ENCODE measurements at regions not wholly inside any gene's neighbourhood (a gene's known extent, or its start where the extent isn't known, plus 50 kb on each side); places are given as distances from the start of the nearest gene placed in this dataset.
"Not testable (repeated sequence)": the region's sequence is repeated elsewhere in the genome, so short reads cannot be mapped to it uniquely, and the experiment has no call there.

DNA sequence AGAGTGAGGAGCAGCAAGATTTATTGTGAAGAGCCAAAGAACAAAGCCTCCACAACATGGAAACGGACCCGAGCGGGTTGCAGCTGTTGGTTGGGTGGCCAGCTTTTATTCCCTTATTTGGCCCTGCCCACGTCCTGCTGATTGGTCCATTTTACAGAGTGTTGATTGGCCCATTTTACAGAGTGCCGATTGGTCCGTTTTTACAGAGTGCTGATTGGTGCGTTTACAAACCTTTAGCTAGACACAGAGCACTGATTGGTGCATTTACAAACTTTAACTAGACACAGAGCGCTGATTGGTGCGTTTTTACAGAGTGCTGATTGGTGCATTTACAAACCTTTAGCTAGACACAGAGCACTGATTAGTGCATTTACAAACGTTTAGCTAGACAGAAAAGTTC, 592.3 kb upstream of the C16orf82 start:
- WGBS, 3 donors: 82 to 86% (median 86%) methylated on average over 10 of the region's 10 CpGs
- not testable (repeated sequence) for H3K27ac ChIP-seq (ENCODE audit: low read depth in 1 of 3, low read length in 2 of 3); H3K9me3 ChIP-seq (ENCODE audit: control insufficient read depth in 2 of 2, insufficient read depth in 1 of 2, low read depth in 1 of 2, low read length in 1 of 2); H3K36me3 ChIP-seq (ENCODE audit: control insufficient read depth in 3 of 3, insufficient read depth in 2 of 3, low read depth in 1 of 3, low read length in 3 of 3); H3K4me1 ChIP-seq (ENCODE audit: control insufficient read depth in 3 of 3, insufficient read depth in 2 of 3, low read depth in 1 of 3, low read length in 2 of 3); H3K27me3 ChIP-seq (ENCODE audit: control insufficient read depth in 3 of 3, insufficient read depth in 3 of 3, low read length in 3 of 3); H3K4me3 ChIP-seq (ENCODE audit: low read depth in 1 of 3, low read length in 3 of 3); FAIRE-seq; DNase-seq

DNA sequence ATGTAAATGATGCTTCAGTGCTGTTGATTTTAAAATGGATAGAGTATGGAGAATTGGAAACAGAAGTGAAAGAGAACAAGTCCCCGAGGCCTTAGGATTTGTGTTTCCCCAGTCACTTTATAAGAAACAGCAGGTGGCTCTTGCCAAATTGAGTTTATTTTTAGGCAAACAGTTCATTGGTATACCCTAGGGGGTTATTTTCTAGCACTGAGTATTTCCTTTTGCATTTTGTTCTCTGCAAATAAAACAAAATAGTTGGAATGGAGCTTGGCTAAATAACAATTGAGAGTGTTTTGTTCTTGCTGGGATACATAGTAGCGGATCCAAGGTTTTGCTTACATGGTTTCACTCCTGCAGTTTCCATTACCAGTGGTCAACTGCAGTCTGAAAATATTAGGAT, 591.1 kb upstream of the C16orf82 start:
- WGBS, 3 donors: 77 to 84% (median 80%) methylated on average over 2 of the region's 2 CpGs
- Histone ChIP-seq H3K9me3 (ENCODE audit: control insufficient read depth in 2 of 2, insufficient read depth in 1 of 2, low read depth in 1 of 2, low read length in 1 of 2) (no peaks in the 10 kb centered on the region), H3K27ac (ENCODE audit: low read depth in 1 of 3, low read length in 2 of 3) (no peak overlapping the region), H3K27me3 (ENCODE audit: control insufficient read depth in 3 of 3, insufficient read depth in 3 of 3, low read length in 3 of 3) (no peaks in the 10 kb centered on the region), H3K4me1 (ENCODE audit: control insufficient read depth in 3 of 3, insufficient read depth in 2 of 3, low read depth in 1 of 3, low read length in 2 of 3) (no peaks in the 10 kb centered on the region), H3K36me3 (ENCODE audit: control insufficient read depth in 3 of 3, insufficient read depth in 2 of 3, low read depth in 1 of 3, low read length in 3 of 3) (no peaks in the 10 kb centered on the region), H3K4me3 (ENCODE audit: low read depth in 1 of 3, low read length in 3 of 3) (no peak overlapping the region)
- no peak for FAIRE-seq
- DNase-seq: no peak

- FAIRE-seq: no peak
- H3K27me3 ChIP-seq (ENCODE audit: control insufficient read depth in 3 of 3, insufficient read depth in 3 of 3, low read length in 3 of 3): no peaks in the 10 kb centered on the region
- no peaks in the 10 kb centered on the region for H3K36me3 ChIP-seq (ENCODE audit: control insufficient read depth in 3 of 3, insufficient read depth in 2 of 3, low read depth in 1 of 3, low read length in 3 of 3)
- no peak for DNase-seq
- WGBS, 3 donors: 57 to 68% (median 64%) methylated on average over 6 of the region's 6 CpGs
- no peak overlapping the region for H3K27ac ChIP-seq (ENCODE audit: low read depth in 1 of 3, low read length in 2 of 3)
- H3K9me3 ChIP-seq (ENCODE audit: control insufficient read depth in 2 of 2, insufficient read depth in 1 of 2, low read depth in 1 of 2, low read length in 1 of 2): no peaks in the 10 kb centered on the region
- no peaks in the 10 kb centered on the region for H3K4me1 ChIP-seq (ENCODE audit: control insufficient read depth in 3 of 3, insufficient read depth in 2 of 3, low read depth in 1 of 3, low read length in 2 of 3)
- no peak overlapping the region for H3K4me3 ChIP-seq (ENCODE audit: low read depth in 1 of 3, low read length in 3 of 3)
Measured at GRCh38 chr16:26491101-26491670, 575.5 kb upstream of the C16orf82 start.

DNA sequence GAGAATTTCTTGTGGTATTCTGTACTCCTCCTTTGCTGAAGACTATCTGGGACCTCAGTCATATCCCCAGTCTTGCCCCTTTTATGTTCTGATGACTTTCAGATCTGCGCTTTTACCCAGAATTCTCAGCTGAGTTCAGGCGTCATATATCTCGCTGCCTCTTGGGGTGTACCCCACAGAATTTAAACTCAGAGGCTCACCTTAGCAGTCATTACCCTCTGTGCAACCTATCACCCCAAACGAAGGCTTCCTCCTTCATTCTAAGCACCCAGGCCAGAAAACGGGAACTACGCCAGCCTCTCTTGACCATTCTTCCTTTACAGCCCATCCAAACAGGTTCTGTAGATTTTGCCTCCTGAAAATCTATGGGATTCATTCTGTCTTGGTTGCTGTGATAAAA, 574.8 kb upstream of the C16orf82 start:
- H3K4me3 ChIP-seq (ENCODE audit: low read depth in 1 of 3, low read length in 3 of 3): no peak overlapping the region
- H3K9me3 ChIP-seq (ENCODE audit: control insufficient read depth in 2 of 2, insufficient read depth in 1 of 2, low read depth in 1 of 2, low read length in 1 of 2): no peaks in the 10 kb centered on the region
- H3K27me3 ChIP-seq (ENCODE audit: control insufficient read depth in 3 of 3, insufficient read depth in 3 of 3, low read length in 3 of 3): no peaks in the 10 kb centered on the region
- WGBS, 3 donors: 82 to 84% (median 82%) methylated on average over 6 of the region's 6 CpGs
- no peaks in the 10 kb centered on the region for H3K36me3 ChIP-seq (ENCODE audit: control insufficient read depth in 3 of 3, insufficient read depth in 2 of 3, low read depth in 1 of 3, low read length in 3 of 3)
- H3K4me1 ChIP-seq (ENCODE audit: control insufficient read depth in 3 of 3, insufficient read depth in 2 of 3, low read depth in 1 of 3, low read length in 2 of 3): no peaks in the 10 kb centered on the region
- FAIRE-seq (no peak), DNase-seq (no peak)
- H3K27ac ChIP-seq (ENCODE audit: low read depth in 1 of 3, low read length in 2 of 3): no peak overlapping the region

GRCh38 chr16:26493751-26494150, 573.0 kb upstream of the C16orf82 start:
- Histone ChIP-seq H3K36me3 (ENCODE audit: control insufficient read depth in 3 of 3, insufficient read depth in 2 of 3, low read depth in 1 of 3, low read length in 3 of 3) (no peaks in the 10 kb centered on the region), H3K4me1 (ENCODE audit: control insufficient read depth in 3 of 3, insufficient read depth in 2 of 3, low read depth in 1 of 3, low read length in 2 of 3) (no peaks in the 10 kb centered on the region), H3K27ac (ENCODE audit: low read depth in 1 of 3, low read length in 2 of 3) (no peak overlapping the region), H3K9me3 (ENCODE audit: control insufficient read depth in 2 of 2, insufficient read depth in 1 of 2, low read depth in 1 of 2, low read length in 1 of 2) (no peaks in the 10 kb centered on the region), H3K4me3 (ENCODE audit: low read depth in 1 of 3, low read length in 3 of 3) (no peak overlapping the region), H3K27me3 (ENCODE audit: control insufficient read depth in 3 of 3, insufficient read depth in 3 of 3, low read length in 3 of 3) (no peaks in the 10 kb centered on the region)
- 39 to 56% (median 41%) methylated on average over 1 of the region's 1 CpG for WGBS, 3 donors
- DNase-seq (no peak), FAIRE-seq (no peak)

- Histone ChIP-seq H3K36me3 (ENCODE audit: control insufficient read depth in 3 of 3, insufficient read depth in 2 of 3, low read depth in 1 of 3, low read length in 3 of 3) (no peaks in the 10 kb centered on the region), H3K27me3 (ENCODE audit: control insufficient read depth in 3 of 3, insufficient read depth in 3 of 3, low read length in 3 of 3) (no peaks in the 10 kb centered on the region), H3K27ac (ENCODE audit: low read depth in 1 of 3, low read length in 2 of 3) (no peak overlapping the region), H3K4me1 (ENCODE audit: control insufficient read depth in 3 of 3, insufficient read depth in 2 of 3, low read depth in 1 of 3, low read length in 2 of 3) (no peaks in the 10 kb centered on the region), H3K9me3 (ENCODE audit: control insufficient read depth in 2 of 2, insufficient read depth in 1 of 2, low read depth in 1 of 2, low read length in 1 of 2) (no peaks in the 10 kb centered on the region), H3K4me3 (ENCODE audit: low read depth in 1 of 3, low read length in 3 of 3) (no peak overlapping the region)
- FAIRE-seq (no peak), DNase-seq (no peak)
- 57 to 63% (median 60%) methylated on average over 3 of the region's 3 CpGs for WGBS, 3 donors
Measured at GRCh38 chr16:26497896-26498295, 568.8 kb upstream of the C16orf82 start.

GRCh38 chr16:26500326-26500725, 566.4 kb upstream of the C16orf82 start:
- H3K36me3 ChIP-seq (ENCODE audit: control insufficient read depth in 3 of 3, insufficient read depth in 2 of 3, low read depth in 1 of 3, low read length in 3 of 3): no peaks in the 10 kb centered on the region
- DNase-seq (no peak), FAIRE-seq (no peak)
- H3K4me1 ChIP-seq (ENCODE audit: control insufficient read depth in 3 of 3, insufficient read depth in 2 of 3, low read depth in 1 of 3, low read length in 2 of 3): no peaks in the 10 kb centered on the region
- no peaks in the 10 kb centered on the region for H3K9me3 ChIP-seq (ENCODE audit: control insufficient read depth in 2 of 2, insufficient read depth in 1 of 2, low read depth in 1 of 2, low read length in 1 of 2)
- no peak overlapping the region for H3K27ac ChIP-seq (ENCODE audit: low read depth in 1 of 3, low read length in 2 of 3)
- WGBS, 3 donors: 81 to 88% (median 84%) methylated on average over 6 of the region's 6 CpGs
- no peaks in the 10 kb centered on the region for H3K27me3 ChIP-seq (ENCODE audit: control insufficient read depth in 3 of 3, insufficient read depth in 3 of 3, low read length in 3 of 3)
- H3K4me3 ChIP-seq (ENCODE audit: low read depth in 1 of 3, low read length in 3 of 3): no peak overlapping the region

GRCh38 chr16:26505496-26505895, 561.2 kb upstream of the C16orf82 start:
- FAIRE-seq: no peak
- H3K36me3 ChIP-seq (ENCODE audit: control insufficient read depth in 3 of 3, insufficient read depth in 2 of 3, low read depth in 1 of 3, low read length in 3 of 3): no peaks in the 10 kb centered on the region
- H3K4me3 ChIP-seq (ENCODE audit: low read depth in 1 of 3, low read length in 3 of 3): no peak overlapping the region
- no peaks in the 10 kb centered on the region for H3K4me1 ChIP-seq (ENCODE audit: control insufficient read depth in 3 of 3, insufficient read depth in 2 of 3, low read depth in 1 of 3, low read length in 2 of 3)
- no peaks in the 10 kb centered on the region for H3K9me3 ChIP-seq (ENCODE audit: control insufficient read depth in 2 of 2, insufficient read depth in 1 of 2, low read depth in 1 of 2, low read length in 1 of 2)
- DNase-seq: no peak
- no peaks in the 10 kb centered on the region for H3K27me3 ChIP-seq (ENCODE audit: control insufficient read depth in 3 of 3, insufficient read depth in 3 of 3, low read length in 3 of 3)
- H3K27ac ChIP-seq (ENCODE audit: low read depth in 1 of 3, low read length in 2 of 3): no peak overlapping the region

GRCh38 chr16:26508946-26509345, 557.8 kb upstream of the C16orf82 start:
- H3K27me3 ChIP-seq (ENCODE audit: control insufficient read depth in 3 of 3, insufficient read depth in 3 of 3, low read length in 3 of 3); H3K4me3 ChIP-seq (ENCODE audit: low read depth in 1 of 3, low read length in 3 of 3); H3K9me3 ChIP-seq (ENCODE audit: control insufficient read depth in 2 of 2, insufficient read depth in 1 of 2, low read depth in 1 of 2, low read length in 1 of 2); FAIRE-seq; DNase-seq; H3K36me3 ChIP-seq (ENCODE audit: control insufficient read depth in 3 of 3, insufficient read depth in 2 of 3, low read depth in 1 of 3, low read length in 3 of 3); H3K4me1 ChIP-seq (ENCODE audit: control insufficient read depth in 3 of 3, insufficient read depth in 2 of 3, low read depth in 1 of 3, low read length in 2 of 3); H3K27ac ChIP-seq (ENCODE audit: low read depth in 1 of 3, low read length in 2 of 3): not testable (repeated sequence)
- 72 to 83% (median 75%) methylated on average over 4 of the region's 4 CpGs for WGBS, 3 donors

Measured in small intestine (tissue), 7 donors.